HCT116 (cell line): ENCODE measurements at regions not wholly inside any gene's neighbourhood (a gene's known extent, or its start where the extent isn't known, plus 50 kb on each side); places are given as distances from the start of the nearest gene placed in this dataset.

Experiments used
- ATAC-seq: fragments of 200-7000 bp; cut with Tn5 transposase; 2 replicates; pipeline ENCODE4 v1.9.1; 2020; ENCODE audit warnings: mild to moderate bottlenecking, moderate library complexity
- BruUV-seq: library from RNA; stranded (reverse); fragments of 400-500 nt; replicated peaks from 2 replicates; lab custom pipeline; 2021; lab: Mats Ljungman, UMichigan
- CTCF ChIA-PET: fragments of 300-600 bp; sonication (Branson Sonifier 250); formaldehyde crosslinking; loops from one replicate; lab custom pipeline; 2021; ENCODE audit warnings: antibody characterized with exemption; lab: Charles Lee
- POLR2A ChIA-PET: fragments of 300-600, 350-600 bp; sonication (Branson Sonifier 250); formaldehyde crosslinking; loops from one replicate; lab custom pipeline; 2021; ENCODE audit warnings: antibody characterized with exemption; lab: Charles Lee
- RAD21 ChIA-PET, 2 experiments: fragments of 300-600 bp; sonication (Branson Sonifier 250); formaldehyde crosslinking; loops; one replicate each; lab custom pipeline; 2023; ENCODE audit warnings: low total read pairs in 2 of 2; ENCODE audit not compliant: uncharacterized antibody in 2 of 2, unreplicated experiment in 2 of 2, low non-redundant PET in 1 of 2; lab: Charles Lee
- DNase-seq: peaks from one replicate; pipeline ENCODE4 v3.0.0-alpha.2; 2010; ENCODE audit warnings: low read depth, low spot score
- H2AFZ ChIP-seq: fragments of 200-600 bp; shearing (Covaris generic), sonication (generic); 2 replicates; pipeline ENCODE4 v1.6.1; 2017; ENCODE audit warnings: low read depth, mixed run types, mixed read lengths, antibody characterized with exemption, low read length; ENCODE audit not compliant: poor library complexity, severe bottlenecking
- H3K27ac ChIP-seq: 2 replicates; pipeline ENCODE4 v1.5.1; 2012; ENCODE audit warnings: low read depth, low read length
- H3K27me3 ChIP-seq: fragments of 200-600 bp; sonication (generic); 2 replicates; pipeline ENCODE4 v1.6.1; 2016; ENCODE audit warnings: mixed run types, low read length, mixed read lengths; ENCODE audit not compliant: insufficient read depth
- H3K36me3 ChIP-seq, 2 experiments: fragments of 200-500 bp in 1 of 2; fragments of 200-600 bp in 1 of 2; sonication (Bioruptor generic) in 1 of 2; sonication (generic) in 1 of 2; 2 replicates each; pipeline versions ENCODE4 v1.5.1 to v1.6.1; 2014 to 2016; ENCODE audit warnings: low read length in 2 of 2, inconsistent platforms in 1 of 2, mixed read lengths in 1 of 2, mixed run types in 1 of 2; ENCODE audit not compliant: insufficient read depth in 2 of 2, control insufficient read depth in 1 of 2
- H3K4me1 ChIP-seq, 2 experiments: fragments of 200-600 bp in 1 of 2; sonication (generic) in 1 of 2; 2 replicates each; pipeline versions ENCODE4 v1.5.1 to v1.6.1; 2012 to 2017; ENCODE audit warnings: low read length in 2 of 2, inconsistent platforms in 1 of 2, mild to moderate bottlenecking in 1 of 2, mixed read lengths in 1 of 2, mixed run types in 1 of 2, moderate library complexity in 1 of 2; ENCODE audit not compliant: insufficient read depth in 2 of 2, control insufficient read depth in 1 of 2
- H3K4me2 ChIP-seq: fragments of 200-600 bp; sonication (generic); 2 replicates; pipeline ENCODE4 v1.6.1; 2017; ENCODE audit warnings: mixed run types, low read length, mixed read lengths
- H3K4me3 ChIP-seq, 2 experiments: fragments of 200-600 bp in 1 of 2; sonication (generic) in 1 of 2; replicated peaks in 1 of 2; 2 replicates each; pipeline ENCODE4 v1.5.1; 2011 to 2016; ENCODE audit warnings: low read length in 2 of 2, control low read depth in 1 of 2, low read depth in 1 of 2, mild to moderate bottlenecking in 1 of 2, mixed read lengths in 1 of 2, mixed run types in 1 of 2
- H3K79me2 ChIP-seq: fragments of 200-600 bp; sonication (generic); 2 replicates; pipeline ENCODE4 v1.6.1; 2017; ENCODE audit warnings: mild to moderate bottlenecking, mixed run types, low read length, moderate library complexity, mixed read lengths; ENCODE audit not compliant: insufficient read depth
- H3K9ac ChIP-seq: fragments of 200-600 bp; sonication (generic); 2 replicates; pipeline ENCODE4 v1.6.1; 2016; ENCODE audit warnings: low read length, mixed read lengths
- H3K9me2 ChIP-seq: fragments of 200-600 bp; sonication (generic), shearing (Covaris generic); 2 replicates; pipeline ENCODE4 v1.6.1; 2017; ENCODE audit warnings: mixed run types, mild to moderate bottlenecking, moderate library complexity; ENCODE audit not compliant: insufficient read depth
- H3K9me3 ChIP-seq, 2 experiments: fragments of 200-500 bp in 1 of 2; fragments of 200-600 bp in 1 of 2; sonication (Bioruptor generic) in 1 of 2; sonication (generic) in 1 of 2; 2 replicates each; pipeline ENCODE4 v1.6.1; 2014 to 2017; ENCODE audit warnings: low read length in 2 of 2, mixed read lengths in 2 of 2, inconsistent platforms in 1 of 2, low read depth in 1 of 2, mild to moderate bottlenecking in 1 of 2, mixed run types in 1 of 2, moderate library complexity in 1 of 2; ENCODE audit not compliant: control insufficient read depth in 1 of 2, insufficient read depth in 1 of 2
- H4K20me1 ChIP-seq: fragments of 200-600 bp; sonication (generic), shearing (Covaris generic); 2 replicates; pipeline ENCODE4 v1.6.1; 2017; ENCODE audit warnings: mixed run types, mild to moderate bottlenecking, moderate library complexity; ENCODE audit not compliant: insufficient read depth
- EGR1 ChIP-seq: IDR thresholded peaks from 2 replicates; pipeline ENCODE4 v1.6.1; 2012; ENCODE audit warnings: low read depth
- EZH2 ChIP-seq: fragments of 200-600 bp; sonication (generic); IDR thresholded peaks from 2 replicates; pipeline ENCODE4 v1.6.1; 2017; ENCODE audit warnings: antibody characterized with exemption, mixed run types
- POLR2A ChIP-seq: IDR thresholded peaks from 2 replicates; pipeline ENCODE4 v1.7.0; 2011; ENCODE audit warnings: borderline replicate concordance; ENCODE audit not compliant: insufficient read depth, insufficient read length; ENCODE audit errors: extremely low read depth
- ZBTB33 ChIP-seq: IDR thresholded peaks from 2 replicates; pipeline ENCODE4 v1.6.1; 2011; ENCODE audit warnings: mild to moderate bottlenecking, low read length, moderate library complexity; ENCODE audit not compliant: insufficient replicate concordance; ENCODE audit errors: extremely low read depth
- intact Hi-C: fragments of 100-400 bp; cut with micrococcal nuclease; formaldehyde crosslinking; loops from 2 replicates; pipeline ENCODE4 v1.10.0; 2022
- TF ChIP-seq, protein P1 (sequence below): IDR thresholded peaks from 2 replicates; pipeline ENCODE4 v1.6.1; 2012; ENCODE audit warnings: low read depth

DNA sequence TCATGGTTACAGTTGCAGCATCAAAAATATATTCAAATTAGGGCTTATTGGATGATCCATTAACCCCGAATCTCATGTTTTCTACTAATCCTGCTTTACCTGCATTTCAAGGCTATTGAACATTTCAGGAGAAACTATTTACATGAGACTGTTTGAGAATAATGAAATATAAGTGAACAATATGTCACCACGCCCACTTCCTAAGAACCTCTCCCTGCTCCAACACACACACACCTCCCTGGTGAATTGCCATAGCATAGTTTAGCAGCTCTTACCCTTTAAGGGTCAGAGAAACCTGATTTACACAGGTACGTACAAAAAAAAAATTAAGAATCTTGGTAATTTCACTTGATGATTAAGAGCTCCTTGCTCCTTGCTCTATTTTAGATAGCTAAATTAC, 113.4 kb downstream of the ANXA5 start:
- Histone ChIP-seq H3K79me2 (no peaks in the 10 kb centered on the region), H3K27me3 (peaks cover 4% of the 10 kb centered on the region; the same call in 1 of the 2 replicates), H3K4me3 (no peak overlapping the region), H3K4me1 (no peaks in the 10 kb centered on the region), H4K20me1 (no peaks in the 10 kb centered on the region), H3K36me3 (no peaks in the 10 kb centered on the region), H3K9me3 (no peaks in the 10 kb centered on the region), H3K9ac (no peak overlapping the region), H3K9me2 (no peaks in the 10 kb centered on the region), H2AFZ (no peak overlapping the region), H3K27ac (no peak overlapping the region), H3K4me2 (no peak overlapping the region)
- intact Hi-C loops: no loop called here
- TF ChIP-seq EGR1 (no peak), EZH2 (no peak), POLR2A (no peak), ZBTB33 (no peak)
- TF ChIP-seq, protein P1, sequence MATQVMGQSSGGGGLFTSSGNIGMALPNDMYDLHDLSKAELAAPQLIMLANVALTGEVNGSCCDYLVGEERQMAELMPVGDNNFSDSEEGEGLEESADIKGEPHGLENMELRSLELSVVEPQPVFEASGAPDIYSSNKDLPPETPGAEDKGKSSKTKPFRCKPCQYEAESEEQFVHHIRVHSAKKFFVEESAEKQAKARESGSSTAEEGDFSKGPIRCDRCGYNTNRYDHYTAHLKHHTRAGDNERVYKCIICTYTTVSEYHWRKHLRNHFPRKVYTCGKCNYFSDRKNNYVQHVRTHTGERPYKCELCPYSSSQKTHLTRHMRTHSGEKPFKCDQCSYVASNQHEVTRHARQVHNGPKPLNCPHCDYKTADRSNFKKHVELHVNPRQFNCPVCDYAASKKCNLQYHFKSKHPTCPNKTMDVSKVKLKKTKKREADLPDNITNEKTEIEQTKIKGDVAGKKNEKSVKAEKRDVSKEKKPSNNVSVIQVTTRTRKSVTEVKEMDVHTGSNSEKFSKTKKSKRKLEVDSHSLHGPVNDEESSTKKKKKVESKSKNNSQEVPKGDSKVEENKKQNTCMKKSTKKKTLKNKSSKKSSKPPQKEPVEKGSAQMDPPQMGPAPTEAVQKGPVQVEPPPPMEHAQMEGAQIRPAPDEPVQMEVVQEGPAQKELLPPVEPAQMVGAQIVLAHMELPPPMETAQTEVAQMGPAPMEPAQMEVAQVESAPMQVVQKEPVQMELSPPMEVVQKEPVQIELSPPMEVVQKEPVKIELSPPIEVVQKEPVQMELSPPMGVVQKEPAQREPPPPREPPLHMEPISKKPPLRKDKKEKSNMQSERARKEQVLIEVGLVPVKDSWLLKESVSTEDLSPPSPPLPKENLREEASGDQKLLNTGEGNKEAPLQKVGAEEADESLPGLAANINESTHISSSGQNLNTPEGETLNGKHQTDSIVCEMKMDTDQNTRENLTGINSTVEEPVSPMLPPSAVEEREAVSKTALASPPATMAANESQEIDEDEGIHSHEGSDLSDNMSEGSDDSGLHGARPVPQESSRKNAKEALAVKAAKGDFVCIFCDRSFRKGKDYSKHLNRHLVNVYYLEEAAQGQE: no peak
- BruUV-seq: no TSS peak
- ChIA-PET CTCF (no interaction called here), RAD21 (no interaction called here), POLR2A (no interaction called here)
- no peak for ATAC-seq
- DNase-seq: no peak
